ENCODE measurements at regions not wholly inside any gene's neighbourhood (a gene's known extent, or its start where the extent isn't known, plus 50 kb on each side); places are given as distances from the start of the nearest gene placed in this dataset.

DNA sequence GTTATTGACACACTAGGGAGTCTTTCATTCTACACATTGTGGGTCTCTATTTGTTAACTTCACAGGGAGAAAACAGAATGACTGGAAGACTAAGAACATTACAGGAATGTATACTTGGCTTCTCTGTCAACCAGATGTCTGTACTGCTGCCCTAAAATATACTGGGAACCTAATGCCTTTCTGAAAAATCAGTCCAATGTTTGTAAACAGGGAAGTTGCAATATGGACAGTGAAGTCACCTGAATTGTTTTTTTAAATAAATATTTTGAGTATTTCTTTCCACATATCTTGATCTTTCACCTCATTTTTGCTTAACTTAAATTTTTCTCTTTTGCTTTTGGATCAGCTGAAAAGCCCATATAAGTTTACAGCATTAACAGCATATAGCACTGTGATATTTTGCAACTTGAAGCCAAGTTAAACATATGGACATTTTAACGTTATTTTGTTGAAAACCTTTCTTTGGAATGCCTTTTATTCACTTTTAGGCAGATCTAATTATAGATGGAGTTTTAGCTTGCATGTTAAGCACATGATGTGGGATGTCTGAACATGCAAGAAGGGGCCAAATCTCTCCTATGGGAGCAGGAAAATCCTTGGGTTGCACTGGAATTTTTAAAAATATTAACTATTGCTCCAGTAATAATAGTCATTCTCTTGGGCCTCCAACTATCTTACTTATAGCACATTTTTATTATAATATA, 137.7 kb upstream of the TWIST2 start:
- H3K27me3 ChIP-seq = peaks cover 0 to 6% (median 0%) of the 10 kb centered on the region in 9 donors
- no peak overlapping the region for H3K27ac ChIP-seq
- H3K4me3 ChIP-seq = no peak overlapping the region
- ATAC-seq (no peak), DNase-seq (no peak)
- peaks cover 0 to 14% (median 0%) of the 10 kb centered on the region in 12 donors for H3K4me1 ChIP-seq
- no peaks in the 10 kb centered on the region for H3K36me3 ChIP-seq
- WGBS, 4 donors = 34 to 49% (median 45%) methylated on average over 1 of the region's 1 CpG
- intact Hi-C loops (cut with DNase I) = no loop called here
- no peak for TF ChIP-seq POLR2A (IDR thresholded peaks at IDR 0.05)
- TF ChIP-seq, protein P1, sequence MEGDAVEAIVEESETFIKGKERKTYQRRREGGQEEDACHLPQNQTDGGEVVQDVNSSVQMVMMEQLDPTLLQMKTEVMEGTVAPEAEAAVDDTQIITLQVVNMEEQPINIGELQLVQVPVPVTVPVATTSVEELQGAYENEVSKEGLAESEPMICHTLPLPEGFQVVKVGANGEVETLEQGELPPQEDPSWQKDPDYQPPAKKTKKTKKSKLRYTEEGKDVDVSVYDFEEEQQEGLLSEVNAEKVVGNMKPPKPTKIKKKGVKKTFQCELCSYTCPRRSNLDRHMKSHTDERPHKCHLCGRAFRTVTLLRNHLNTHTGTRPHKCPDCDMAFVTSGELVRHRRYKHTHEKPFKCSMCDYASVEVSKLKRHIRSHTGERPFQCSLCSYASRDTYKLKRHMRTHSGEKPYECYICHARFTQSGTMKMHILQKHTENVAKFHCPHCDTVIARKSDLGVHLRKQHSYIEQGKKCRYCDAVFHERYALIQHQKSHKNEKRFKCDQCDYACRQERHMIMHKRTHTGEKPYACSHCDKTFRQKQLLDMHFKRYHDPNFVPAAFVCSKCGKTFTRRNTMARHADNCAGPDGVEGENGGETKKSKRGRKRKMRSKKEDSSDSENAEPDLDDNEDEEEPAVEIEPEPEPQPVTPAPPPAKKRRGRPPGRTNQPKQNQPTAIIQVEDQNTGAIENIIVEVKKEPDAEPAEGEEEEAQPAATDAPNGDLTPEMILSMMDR (IDR thresholded peaks at IDR 0.05) = no peak
- no peaks in the 10 kb centered on the region for H3K9me3 ChIP-seq

DNA sequence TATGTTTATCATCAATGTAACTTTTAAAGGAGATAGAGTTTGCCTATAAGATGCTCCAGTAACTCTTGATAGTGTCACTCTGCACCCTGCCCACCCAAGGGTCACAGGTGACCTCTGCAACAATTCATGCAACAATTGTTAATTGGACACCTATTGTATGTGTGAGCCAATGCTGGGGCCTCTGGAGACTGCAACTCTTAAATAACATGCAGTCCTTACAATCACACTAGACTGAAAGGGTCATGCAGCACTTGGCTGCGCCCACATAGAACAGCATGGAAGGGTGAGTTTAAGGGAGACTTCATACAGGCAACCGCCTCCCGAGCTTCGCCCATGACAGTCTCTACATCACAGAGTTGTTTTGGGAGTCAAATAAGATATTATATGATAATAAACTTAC, 137.1 kb upstream of the TWIST2 start:
- no peak overlapping the region for H3K4me3 ChIP-seq
- ATAC-seq (no peak), DNase-seq (no peak)
- H3K9me3 ChIP-seq = no peaks in the 10 kb centered on the region
- H3K27ac ChIP-seq = no peak overlapping the region
- TF ChIP-seq, protein P1 (IDR thresholded peaks at IDR 0.05) = no peak
- TF ChIP-seq POLR2A (IDR thresholded peaks at IDR 0.05) = no peak
- H3K4me1 ChIP-seq = peaks cover 0 to 14% (median 0%) of the 10 kb centered on the region in 12 donors
- H3K27me3 ChIP-seq = peaks cover 0 to 6% (median 0%) of the 10 kb centered on the region in 9 donors
- intact Hi-C loops (cut with DNase I) = no loop called here
- no peaks in the 10 kb centered on the region for H3K36me3 ChIP-seq
- 89 to 94% (median 91%) methylated on average over 4 of the region's 4 CpGs for WGBS, 4 donors

DNA sequence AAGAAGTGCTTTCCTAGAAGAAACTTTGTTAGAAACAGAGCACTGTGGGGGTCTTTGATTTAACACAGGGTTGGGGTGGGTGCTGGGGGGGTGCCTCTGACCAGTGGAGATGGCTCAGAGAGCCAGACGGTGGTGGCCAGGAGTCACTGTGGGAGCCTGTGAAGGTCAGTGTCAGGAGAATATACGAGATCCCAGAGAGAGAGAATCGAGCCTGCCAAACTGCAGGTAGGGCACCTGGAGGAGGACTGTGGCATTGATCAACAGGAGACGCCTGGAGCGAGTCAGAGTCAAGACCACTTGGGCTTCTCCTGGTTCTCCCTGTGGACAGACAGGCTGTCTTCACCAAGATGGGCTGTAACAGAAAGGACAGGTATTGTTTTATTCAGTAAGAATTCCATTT, 136.5 kb upstream of the TWIST2 start:
- no peak overlapping the region for H3K27ac ChIP-seq
- no peak for ATAC-seq
- H3K4me1 ChIP-seq = peaks cover 0 to 14% (median 0%) of the 10 kb centered on the region in 12 donors
- intact Hi-C loops (cut with DNase I) = no loop called here
- WGBS, 4 donors = 72 to 81% (median 76%) methylated on average over 5 of the region's 5 CpGs
- no peak for TF ChIP-seq POLR2A (IDR thresholded peaks at IDR 0.05)
- TF ChIP-seq, protein P1 (IDR thresholded peaks at IDR 0.05) = no peak
- H3K36me3 ChIP-seq = no peaks in the 10 kb centered on the region
- DNase-seq = no peak
- no peaks in the 10 kb centered on the region for H3K9me3 ChIP-seq
- H3K4me3 ChIP-seq = no peak overlapping the region
- peaks cover 0 to 6% (median 0%) of the 10 kb centered on the region in 9 donors for H3K27me3 ChIP-seq

DNA sequence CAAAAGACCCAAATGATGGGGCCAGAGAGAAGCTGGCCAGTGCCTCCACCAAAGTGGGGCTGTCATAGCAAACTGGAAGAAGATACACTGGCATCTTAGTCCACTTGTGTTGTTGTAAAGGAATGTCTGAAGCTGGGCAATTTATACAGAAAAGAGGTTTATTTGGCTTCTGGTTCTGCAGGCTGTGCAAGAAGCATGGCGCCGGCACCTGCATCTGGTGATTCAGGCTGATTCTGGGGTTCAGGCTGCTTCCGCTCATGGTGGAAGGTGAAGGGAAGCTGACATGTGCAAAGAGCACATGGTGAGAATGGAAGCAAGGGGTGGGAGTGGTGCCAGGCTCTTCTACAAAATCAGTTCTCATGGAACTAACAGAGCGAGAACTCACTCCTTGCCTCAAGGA, 135.9 kb upstream of the TWIST2 start:
- Histone ChIP-seq H3K4me3 (no peak overlapping the region), H3K27me3 (peaks cover 0 to 11% (median 0%) of the 10 kb centered on the region in 9 donors), H3K4me1 (peaks cover 0 to 14% (median 0%) of the 10 kb centered on the region in 12 donors), H3K36me3 (no peaks in the 10 kb centered on the region), H3K27ac (no peak overlapping the region), H3K9me3 (no peaks in the 10 kb centered on the region)
- no peak for ATAC-seq
- 90 to 96% (median 94%) methylated on average over 4 of the region's 4 CpGs for WGBS, 4 donors
- TF ChIP-seq, protein P1 (IDR thresholded peaks at IDR 0.05) = no peak
- no peak for TF ChIP-seq POLR2A (IDR thresholded peaks at IDR 0.05)
- DNase-seq = no peak
- intact Hi-C loops (cut with DNase I) = no loop called here
